Adrenal gland (tissue), 9 donors: ENCODE measurements at regions not wholly inside any gene's neighbourhood (a gene's known extent, or its start where the extent isn't known, plus 50 kb on each side); places are given as distances from the start of the nearest gene placed in this dataset.

Experiments
- DNase-seq, 7 donors: peaks; one replicate each; pipeline ENCODE4 v3.0.0-alpha.2; 2019 to 2020
- H3K27ac ChIP-seq, 5 donors: fragments of 200-600 bp; sonication (generic) in 4 of 5; 1 replicate in 3 of 5; 2 replicates in 2 of 5; pipeline versions ENCODE4 v1.5.1 to v1.8.0; 2016 to 2020; ENCODE audit warnings: mild to moderate bottlenecking in 1 of 5
- H3K27me3 ChIP-seq: fragments of 200-600 bp; 2 replicates; pipeline ENCODE4 v1.8.0; 2021
- H3K36me3 ChIP-seq, 2 donors: fragments of 200-600 bp; replicated peaks in 1 of 2; 1 replicate in 1 of 2; 2 replicates in 1 of 2; pipeline versions ENCODE4 v1.5.1 to v1.8.0; 2018 to 2022
- H3K4me1 ChIP-seq, 2 donors: fragments of 200-600 bp; replicated peaks in 1 of 2; 1 replicate in 1 of 2; 2 replicates in 1 of 2; pipeline versions ENCODE4 v1.5.1 to v1.8.0; 2018 to 2021
- H3K4me3 ChIP-seq, 4 donors: fragments of 200-600 bp; sonication (generic) in 3 of 4; one replicate each; pipeline ENCODE4 v1.5.1; 2016 to 2018
- H3K9me3 ChIP-seq, 3 donors: fragments of 200-600 bp; sonication (generic) in 1 of 3; replicated peaks in 1 of 3; 1 replicate in 2 of 3; 2 replicates in 1 of 3; pipeline versions ENCODE4 v1.5.1 to v1.8.0; 2016 to 2021
- POLR2A ChIP-seq, 2 donors: fragments of 450-650 bp; IDR thresholded peaks; one replicate each; pipeline ENCODE4 v1.6.1; 2017; ENCODE audit warnings: antibody characterized with exemption in 2 of 2, mild to moderate bottlenecking in 2 of 2, moderate library complexity in 1 of 2
- WGBS, 4 donors: extraction: QIAGEN DNeasy Blood & Tissue Kit in 2 of 4; methylation state at CpG; one replicate each; pipeline versions ENCODE4 v1.1.5 to v1.1.7; 2013 to 2017; 5-methylcytosine and 5-hydroxymethylcytosine counted together
- intact Hi-C, 2 donors: fragments of 100-400 bp; cut with DNase I; formaldehyde crosslinking; loops; one replicate each; pipeline versions ENCODE4 v1.14.1 to v1.15.0; 2022 to 2023
- TF ChIP-seq, protein P1 (sequence below), 6 experiments: fragments of 450-650 bp in 4 of 6; fragments of 200-600 bp in 2 of 6; sonication (generic) in 1 of 6; IDR thresholded peaks; 1 replicate in 5 of 6; 2 replicates in 1 of 6; pipeline versions ENCODE4 v1.5.1 to v1.8.0; 2016 to 2021; ENCODE audit warnings: antibody characterized with exemption in 6 of 6, mild to moderate bottlenecking in 2 of 6, moderate library complexity in 1 of 6
- donor health status: healthy with polysubstance abuse.
- donor health status: Bipolar disorder and iron deficiency.
- donor health status: DM: yes; HTN: yes; CAD: no.
- donor health status: DM: no; HTN: no; CAD: no.
- donor health status: DM: no; HTN: no; CAD: no.

DNA sequence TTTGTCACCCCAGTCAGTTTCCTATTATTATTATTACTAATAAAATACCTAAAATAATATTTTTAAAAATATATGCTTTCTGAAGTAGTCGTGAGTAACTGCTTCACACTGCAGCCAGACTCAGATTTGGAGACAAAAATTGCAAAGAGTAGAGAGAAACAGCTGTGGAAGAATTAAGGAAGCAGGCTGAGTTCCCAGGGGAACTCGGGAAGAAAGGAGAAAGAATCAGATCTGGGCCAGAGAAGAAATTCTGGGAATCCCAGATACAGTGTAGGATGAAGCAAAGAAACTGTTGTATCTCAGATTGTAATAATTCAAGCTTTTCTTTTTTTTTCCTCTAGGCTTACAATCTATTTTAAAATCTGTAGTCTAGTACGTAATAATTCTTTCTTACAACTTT lies 182.3 kb downstream of the FTCDNL1 start:
- H3K9me3 ChIP-seq = no peaks in the 10 kb centered on the region
- no peak for TF ChIP-seq POLR2A (IDR thresholded peaks at IDR 0.05)
- TF ChIP-seq, protein P1, sequence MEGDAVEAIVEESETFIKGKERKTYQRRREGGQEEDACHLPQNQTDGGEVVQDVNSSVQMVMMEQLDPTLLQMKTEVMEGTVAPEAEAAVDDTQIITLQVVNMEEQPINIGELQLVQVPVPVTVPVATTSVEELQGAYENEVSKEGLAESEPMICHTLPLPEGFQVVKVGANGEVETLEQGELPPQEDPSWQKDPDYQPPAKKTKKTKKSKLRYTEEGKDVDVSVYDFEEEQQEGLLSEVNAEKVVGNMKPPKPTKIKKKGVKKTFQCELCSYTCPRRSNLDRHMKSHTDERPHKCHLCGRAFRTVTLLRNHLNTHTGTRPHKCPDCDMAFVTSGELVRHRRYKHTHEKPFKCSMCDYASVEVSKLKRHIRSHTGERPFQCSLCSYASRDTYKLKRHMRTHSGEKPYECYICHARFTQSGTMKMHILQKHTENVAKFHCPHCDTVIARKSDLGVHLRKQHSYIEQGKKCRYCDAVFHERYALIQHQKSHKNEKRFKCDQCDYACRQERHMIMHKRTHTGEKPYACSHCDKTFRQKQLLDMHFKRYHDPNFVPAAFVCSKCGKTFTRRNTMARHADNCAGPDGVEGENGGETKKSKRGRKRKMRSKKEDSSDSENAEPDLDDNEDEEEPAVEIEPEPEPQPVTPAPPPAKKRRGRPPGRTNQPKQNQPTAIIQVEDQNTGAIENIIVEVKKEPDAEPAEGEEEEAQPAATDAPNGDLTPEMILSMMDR (IDR thresholded peaks at IDR 0.05) = no peak
- no peak overlapping the region for H3K4me3 ChIP-seq
- no peaks in the 10 kb centered on the region for H3K27me3 ChIP-seq
- no peak overlapping the region for H3K27ac ChIP-seq
- no peaks in the 10 kb centered on the region for H3K4me1 ChIP-seq
- WGBS, 4 donors = 58 to 73% (median 68%) methylated on average over 3 of the region's 3 CpGs
- no peak for DNase-seq
- intact Hi-C loops = no loop called here
- no peaks in the 10 kb centered on the region for H3K36me3 ChIP-seq

- intact Hi-C loops = no loop called here
- TF ChIP-seq POLR2A (IDR thresholded peaks at IDR 0.05) = no peak
- TF ChIP-seq, protein P1 (IDR thresholded peaks at IDR 0.05) = no peak
- no peaks in the 10 kb centered on the region for H3K4me1 ChIP-seq
- H3K27me3 ChIP-seq = no peaks in the 10 kb centered on the region
- H3K27ac ChIP-seq = no peak overlapping the region
- no peaks in the 10 kb centered on the region for H3K9me3 ChIP-seq
- WGBS, 4 donors = 62 to 67% (median 66%) methylated on average over 6 of the region's 6 CpGs
- no peak for DNase-seq
- H3K36me3 ChIP-seq = no peaks in the 10 kb centered on the region
- no peak overlapping the region for H3K4me3 ChIP-seq
These were observed 187.8 kb downstream of the FTCDNL1 start for GRCh38 chr2:199663157-199663556.

DNA sequence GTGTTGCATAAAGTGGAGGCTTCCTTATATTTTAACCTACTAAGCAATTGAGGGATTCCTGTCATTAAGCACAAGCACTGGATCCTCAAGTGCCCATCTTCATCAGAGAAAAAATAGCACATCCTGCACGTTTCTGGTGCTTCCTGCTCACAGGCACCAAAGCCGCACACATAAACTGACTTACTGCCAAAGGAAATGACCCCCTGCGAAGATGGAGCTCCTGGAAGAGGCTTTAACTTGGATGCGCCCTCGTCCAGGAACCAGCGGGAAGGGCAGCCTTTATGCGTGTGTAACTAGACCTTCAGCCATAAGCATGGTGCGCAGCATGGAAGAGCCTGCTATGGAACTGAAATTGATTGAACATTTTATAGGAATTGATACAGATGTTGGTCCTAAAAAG lies 188.7 kb downstream of the FTCDNL1 start:
- 71 to 74% (median 72%) methylated on average over 8 of the region's 8 CpGs for WGBS, 4 donors
- TF ChIP-seq, protein P1 (IDR thresholded peaks at IDR 0.05) = no peak
- TF ChIP-seq POLR2A (IDR thresholded peaks at IDR 0.05) = no peak
- intact Hi-C loops = no loop called here

GRCh38 chr2:199660167-199660566 lies 190.8 kb downstream of the FTCDNL1 start:
- no peaks in the 10 kb centered on the region for H3K4me1 ChIP-seq
- H3K27me3 ChIP-seq = no peaks in the 10 kb centered on the region
- WGBS, 4 donors = 95 to 98% (median 97%) methylated on average over 15 of the region's 15 CpGs
- H3K9me3 ChIP-seq = peaks cover 0 to 9% (median 0%) of the 10 kb centered on the region in 3 donors
- H3K27ac ChIP-seq = no peak overlapping the region
- intact Hi-C loops = no loop called here
- DNase-seq = no peak
- H3K4me3 ChIP-seq = no peak overlapping the region
- no peaks in the 10 kb centered on the region for H3K36me3 ChIP-seq
- TF ChIP-seq POLR2A (IDR thresholded peaks at IDR 0.05) = no peak
- TF ChIP-seq, protein P1 (IDR thresholded peaks at IDR 0.05) = no peak

More for the DNA sequence above, 188.7 kb downstream of the FTCDNL1 start:
- H3K4me3 ChIP-seq = no peak overlapping the region
- H3K27ac ChIP-seq = no peak overlapping the region
- H3K27me3 ChIP-seq = no peaks in the 10 kb centered on the region
- H3K36me3 ChIP-seq = no peaks in the 10 kb centered on the region
- no peaks in the 10 kb centered on the region for H3K4me1 ChIP-seq
- DNase-seq = no peak
- no peaks in the 10 kb centered on the region for H3K9me3 ChIP-seq
